ENCODE measurements at regions not wholly inside any gene's neighbourhood (a gene's known extent, or its start where the extent isn't known, plus 50 kb on each side); places are given as distances from the start of the nearest gene placed in this dataset.

GRCh38 chr4:10259976-10260375 lies 143.4 kb upstream of the WDR1 start:
- H3K36me3 Mint-ChIP-seq, result peaks cover 16% of the 10 kb centered on the region
- CTCF ChIA-PET, result no interaction called here
- peaks cover 91% of the 10 kb centered on the region for H3K9me3 Mint-ChIP-seq
- no peak overlapping the region for H3K4me3 Mint-ChIP-seq
- no peak for DNase-seq (ENCODE audit: low spot score)
- POLR2A ChIA-PET, result no interaction called here
- H3K27me3 Mint-ChIP-seq (ENCODE audit: low read depth), result peaks cover 8% of the 10 kb centered on the region
- no peak for ATAC-seq
- H3K4me1 Mint-ChIP-seq, result no peaks in the 10 kb centered on the region
- no peak overlapping the region for H3K27ac Mint-ChIP-seq
- TF ChIP-seq ZNF317 (CRISPR knock-in tag; IDR thresholded peaks at IDR 0.05; ENCODE audit: borderline replicate concordance, low read depth) (no peak), SP1 (CRISPR knock-in tag; conservative IDR thresholded peaks at IDR 0.05) (no peak), ATF3 (CRISPR knock-in tag; conservative IDR thresholded peaks at IDR 0.05) (no peak), RELA (CRISPR knock-in tag; IDR thresholded peaks at IDR 0.05; ENCODE audit: borderline replicate concordance) (no peak), IRF2 (CRISPR knock-in tag; IDR thresholded peaks at IDR 0.05; ENCODE audit: borderline replicate concordance, low read depth) (no peak), SMAD4 (CRISPR knock-in tag; IDR thresholded peaks at IDR 0.05) (no peak), EMX1 (CRISPR knock-in tag; IDR thresholded peaks at IDR 0.05) (no peak), SOX15 (CRISPR knock-in tag; IDR thresholded peaks at IDR 0.05) (no peak), ZNF263 (CRISPR knock-in tag; IDR thresholded peaks at IDR 0.05; ENCODE audit: low read depth) (no peak)
- TF ChIP-seq, protein P1, sequence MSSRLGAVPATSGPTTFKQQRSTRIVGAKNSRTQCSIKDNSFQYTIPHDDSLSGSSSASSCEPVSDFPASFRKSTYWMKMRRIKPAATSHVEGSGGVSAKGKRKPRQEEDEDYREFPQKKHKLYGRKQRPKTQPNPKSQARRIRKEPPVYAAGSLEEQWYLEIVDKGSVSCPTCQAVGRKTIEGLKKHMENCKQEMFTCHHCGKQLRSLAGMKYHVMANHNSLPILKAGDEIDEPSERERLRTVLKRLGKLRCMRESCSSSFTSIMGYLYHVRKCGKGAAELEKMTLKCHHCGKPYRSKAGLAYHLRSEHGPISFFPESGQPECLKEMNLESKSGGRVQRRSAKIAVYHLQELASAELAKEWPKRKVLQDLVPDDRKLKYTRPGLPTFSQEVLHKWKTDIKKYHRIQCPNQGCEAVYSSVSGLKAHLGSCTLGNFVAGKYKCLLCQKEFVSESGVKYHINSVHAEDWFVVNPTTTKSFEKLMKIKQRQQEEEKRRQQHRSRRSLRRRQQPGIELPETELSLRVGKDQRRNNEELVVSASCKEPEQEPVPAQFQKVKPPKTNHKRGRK (CRISPR knock-in tag; IDR thresholded peaks at IDR 0.05; ENCODE audit: borderline replicate concordance), result no peak

DNA sequence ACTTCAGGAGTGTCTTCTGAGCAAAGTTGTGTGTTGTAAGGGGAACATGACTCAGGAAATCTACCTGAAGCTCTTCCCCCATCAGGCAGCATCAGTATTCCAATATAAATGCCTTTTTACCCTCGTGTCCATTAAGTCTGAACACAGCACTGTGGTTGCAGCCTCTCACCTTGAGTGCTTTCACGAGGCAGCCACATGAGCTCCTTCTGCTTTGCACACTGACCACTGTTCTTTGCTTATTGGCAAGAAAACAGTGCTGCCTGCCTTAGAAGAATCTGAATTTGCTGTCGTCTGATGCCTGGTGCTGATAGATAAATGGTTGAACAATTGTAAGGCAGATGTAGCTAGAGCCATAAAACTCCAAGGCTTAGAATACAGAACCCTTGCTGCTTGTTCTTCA lies 139.6 kb upstream of the WDR1 start:
- no peak for DNase-seq (ENCODE audit: low spot score)
- no peak overlapping the region for H3K27ac Mint-ChIP-seq
- H3K4me3 Mint-ChIP-seq, result no peak overlapping the region
- CTCF ChIA-PET, result interaction anchor here (1.5 kb wide), 1 partner anchor 115 kb away, joined by 3 read pairs; no protein-coding TSS in a partner anchor
- TF ChIP-seq ELF4 (CRISPR knock-in tag; IDR thresholded peaks at IDR 0.05; ENCODE audit: low read depth) (no peak), ZNF532 (CRISPR knock-in tag; IDR thresholded peaks at IDR 0.05; ENCODE audit: borderline replicate concordance) (no peak), ZNF219 (CRISPR knock-in tag; IDR thresholded peaks at IDR 0.05; ENCODE audit: borderline replicate concordance) (no peak), ESRRA (CRISPR knock-in tag; IDR thresholded peaks at IDR 0.05; ENCODE audit: borderline replicate concordance) (no peak), ZNF423 (CRISPR knock-in tag; IDR thresholded peaks at IDR 0.05) (no peak), FOXK1 (CRISPR knock-in tag; IDR thresholded peaks at IDR 0.05) (no peak), CREB1 (CRISPR knock-in tag; IDR thresholded peaks at IDR 0.05) (no peak), SP1 (CRISPR knock-in tag; conservative IDR thresholded peaks at IDR 0.05) (no peak)
- TF ChIP-seq, protein P2, sequence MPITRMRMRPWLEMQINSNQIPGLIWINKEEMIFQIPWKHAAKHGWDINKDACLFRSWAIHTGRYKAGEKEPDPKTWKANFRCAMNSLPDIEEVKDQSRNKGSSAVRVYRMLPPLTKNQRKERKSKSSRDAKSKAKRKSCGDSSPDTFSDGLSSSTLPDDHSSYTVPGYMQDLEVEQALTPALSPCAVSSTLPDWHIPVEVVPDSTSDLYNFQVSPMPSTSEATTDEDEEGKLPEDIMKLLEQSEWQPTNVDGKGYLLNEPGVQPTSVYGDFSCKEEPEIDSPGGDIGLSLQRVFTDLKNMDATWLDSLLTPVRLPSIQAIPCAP (CRISPR knock-in tag; IDR thresholded peaks at IDR 0.05), result no peak
- TF ChIP-seq, protein P3, sequence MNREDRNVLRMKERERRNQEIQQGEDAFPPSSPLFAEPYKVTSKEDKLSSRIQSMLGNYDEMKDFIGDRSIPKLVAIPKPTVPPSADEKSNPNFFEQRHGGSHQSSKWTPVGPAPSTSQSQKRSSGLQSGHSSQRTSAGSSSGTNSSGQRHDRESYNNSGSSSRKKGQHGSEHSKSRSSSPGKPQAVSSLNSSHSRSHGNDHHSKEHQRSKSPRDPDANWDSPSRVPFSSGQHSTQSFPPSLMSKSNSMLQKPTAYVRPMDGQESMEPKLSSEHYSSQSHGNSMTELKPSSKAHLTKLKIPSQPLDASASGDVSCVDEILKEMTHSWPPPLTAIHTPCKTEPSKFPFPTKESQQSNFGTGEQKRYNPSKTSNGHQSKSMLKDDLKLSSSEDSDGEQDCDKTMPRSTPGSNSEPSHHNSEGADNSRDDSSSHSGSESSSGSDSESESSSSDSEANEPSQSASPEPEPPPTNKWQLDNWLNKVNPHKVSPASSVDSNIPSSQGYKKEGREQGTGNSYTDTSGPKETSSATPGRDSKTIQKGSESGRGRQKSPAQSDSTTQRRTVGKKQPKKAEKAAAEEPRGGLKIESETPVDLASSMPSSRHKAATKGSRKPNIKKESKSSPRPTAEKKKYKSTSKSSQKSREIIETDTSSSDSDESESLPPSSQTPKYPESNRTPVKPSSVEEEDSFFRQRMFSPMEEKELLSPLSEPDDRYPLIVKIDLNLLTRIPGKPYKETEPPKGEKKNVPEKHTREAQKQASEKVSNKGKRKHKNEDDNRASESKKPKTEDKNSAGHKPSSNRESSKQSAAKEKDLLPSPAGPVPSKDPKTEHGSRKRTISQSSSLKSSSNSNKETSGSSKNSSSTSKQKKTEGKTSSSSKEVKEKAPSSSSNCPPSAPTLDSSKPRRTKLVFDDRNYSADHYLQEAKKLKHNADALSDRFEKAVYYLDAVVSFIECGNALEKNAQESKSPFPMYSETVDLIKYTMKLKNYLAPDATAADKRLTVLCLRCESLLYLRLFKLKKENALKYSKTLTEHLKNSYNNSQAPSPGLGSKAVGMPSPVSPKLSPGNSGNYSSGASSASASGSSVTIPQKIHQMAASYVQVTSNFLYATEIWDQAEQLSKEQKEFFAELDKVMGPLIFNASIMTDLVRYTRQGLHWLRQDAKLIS (CRISPR knock-in tag; IDR thresholded peaks at IDR 0.05; ENCODE audit: borderline replicate concordance), result no peak
- H3K9me3 Mint-ChIP-seq, result peaks cover 94% of the 10 kb centered on the region
- no peaks in the 10 kb centered on the region for H3K4me1 Mint-ChIP-seq
- ATAC-seq, result no peak
- peaks cover 26% of the 10 kb centered on the region for H3K27me3 Mint-ChIP-seq (ENCODE audit: low read depth)
- POLR2A ChIA-PET, result no interaction called here
- H3K36me3 Mint-ChIP-seq, result peaks cover 27% of the 10 kb centered on the region

Data from WTC11 (cell line).